Dendritic cell treated with granulocyte-macrophage colony-stimulating factor and Interleukin-4, amounts not matched to agents 40 ng/mL and 50 ng/mL, for 4 days (primary cell): ENCODE measurements at regions not wholly inside any gene's neighbourhood (a gene's known extent, or its start where the extent isn't known, plus 50 kb on each side); places are given as distances from the start of the nearest gene placed in this dataset.

Experiments
- H3K27ac Mint-ChIP-seq: one replicate; pipeline ENCODE4 v1.8.0; 2022; ENCODE audit warnings: mild to moderate bottlenecking, mixed read lengths
- H3K27me3 Mint-ChIP-seq: one replicate; pipeline ENCODE4 v1.8.0; 2022; ENCODE audit warnings: mild to moderate bottlenecking, mixed read lengths
- H3K36me3 Mint-ChIP-seq: one replicate; pipeline ENCODE4 v1.8.0; 2022; ENCODE audit warnings: low read depth, mixed read lengths
- H3K4me1 Mint-ChIP-seq: one replicate; pipeline ENCODE4 v1.8.0; 2022; ENCODE audit warnings: low read depth, mixed read lengths
- H3K4me3 Mint-ChIP-seq: one replicate; pipeline ENCODE4 v1.8.0; 2022; ENCODE audit warnings: mild to moderate bottlenecking, moderate library complexity, mixed read lengths
- H3K9me3 Mint-ChIP-seq: one replicate; pipeline ENCODE4 v1.8.0; 2022; ENCODE audit warnings: mixed read lengths
- intact Hi-C: fragments of 100-400 bp; cut with micrococcal nuclease; formaldehyde crosslinking; loops from one replicate; pipeline ENCODE4 v1.15.0; 2022

DNA sequence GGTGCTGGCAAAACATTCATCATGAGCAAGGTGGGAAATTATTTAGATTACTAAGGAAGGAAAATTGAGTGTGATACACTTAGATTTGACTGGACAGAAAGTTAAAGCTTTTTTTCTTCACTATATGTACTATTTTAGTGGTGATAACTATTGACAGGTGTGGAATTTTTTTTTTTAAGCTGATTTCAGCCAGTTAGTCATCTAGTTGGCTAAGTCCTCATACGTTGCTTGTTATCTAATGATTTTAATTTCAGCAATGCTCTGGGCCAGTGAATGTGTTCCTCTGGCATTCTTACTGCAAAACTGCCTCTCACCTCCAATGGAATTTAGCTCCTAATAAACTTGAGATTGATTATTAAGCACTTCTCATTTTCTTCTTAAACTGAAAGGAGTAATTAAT is 1223.2 kb upstream of the ACVR2A start:
- intact Hi-C loops, result no loop called here
- Mint-ChIP-seq H3K27me3 (no peaks in the 10 kb centered on the region), H3K4me1 (no peaks in the 10 kb centered on the region), H3K9me3 (peaks cover 19% of the 10 kb centered on the region), H3K4me3 (no peak overlapping the region), H3K36me3 (no peaks in the 10 kb centered on the region), H3K27ac (no peak overlapping the region)

DNA sequence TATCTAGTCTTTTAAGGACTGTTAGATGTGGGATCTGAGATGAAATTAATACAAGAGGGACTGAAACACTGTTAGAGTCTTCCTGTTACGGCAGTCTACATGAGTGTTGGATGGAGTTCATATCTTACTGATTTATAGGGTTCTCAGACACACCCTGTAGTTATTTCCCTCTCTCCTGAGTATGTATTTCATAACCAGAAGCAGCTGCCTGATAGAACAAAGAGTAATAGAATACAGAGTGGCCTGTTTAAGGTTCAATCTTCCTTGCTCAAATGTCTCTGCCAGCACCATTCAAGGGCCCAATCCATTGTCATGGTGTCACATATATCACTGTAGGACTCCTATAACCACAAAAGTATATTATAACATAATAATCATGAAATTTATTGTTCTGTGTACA is 1229.1 kb upstream of the ACVR2A start:
- intact Hi-C loops, result no loop called here
- Mint-ChIP-seq H3K4me3 (no peak overlapping the region), H3K27ac (no peak overlapping the region), H3K4me1 (no peaks in the 10 kb centered on the region), H3K9me3 (peaks cover 53% of the 10 kb centered on the region), H3K36me3 (no peaks in the 10 kb centered on the region), H3K27me3 (no peaks in the 10 kb centered on the region)

DNA sequence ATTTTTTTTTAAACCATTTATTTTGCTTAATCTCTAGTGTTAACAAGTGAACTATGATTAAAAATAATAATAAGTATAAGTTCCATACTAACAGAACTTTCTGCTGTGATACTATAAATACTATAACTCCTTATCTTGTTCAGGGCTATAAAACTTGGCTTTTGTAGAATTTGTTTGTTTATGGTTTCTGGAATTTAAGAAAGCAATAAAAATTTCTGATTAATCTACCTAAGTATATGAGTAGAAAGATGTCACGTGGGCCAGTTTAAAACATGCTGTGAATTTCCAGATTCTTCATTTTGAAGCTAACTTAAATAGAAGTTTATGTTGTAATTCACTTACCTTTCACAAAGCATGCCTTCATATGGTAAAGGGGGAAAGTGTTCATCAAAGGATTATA is 1236.3 kb upstream of the ACVR2A start:
- H3K27me3 Mint-ChIP-seq, result no peaks in the 10 kb centered on the region
- intact Hi-C loops, result no loop called here
- no peaks in the 10 kb centered on the region for H3K4me1 Mint-ChIP-seq
- H3K36me3 Mint-ChIP-seq, result no peaks in the 10 kb centered on the region
- no peak overlapping the region for H3K27ac Mint-ChIP-seq
- no peak overlapping the region for H3K4me3 Mint-ChIP-seq
- H3K9me3 Mint-ChIP-seq, result peaks cover 8% of the 10 kb centered on the region

DNA sequence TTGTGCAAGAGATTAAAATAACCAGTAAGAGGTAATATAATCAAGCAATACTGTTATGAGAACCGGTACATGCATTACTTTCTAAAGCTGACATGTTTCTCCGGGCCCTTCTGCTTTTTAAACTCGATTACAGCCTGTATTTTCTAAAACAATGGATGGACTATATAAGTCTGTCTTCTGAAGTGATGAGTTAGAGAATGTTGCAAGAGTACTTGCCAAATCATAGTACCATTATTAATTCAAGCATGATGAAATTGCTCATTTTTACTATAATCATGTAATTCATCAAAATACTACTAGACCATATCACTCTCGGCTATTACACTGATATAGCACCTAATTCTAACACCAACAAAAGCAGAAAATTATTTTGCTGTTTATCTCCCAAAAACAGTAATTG is 1240.3 kb upstream of the ACVR2A start:
- no peak overlapping the region for H3K4me3 Mint-ChIP-seq

GRCh38 chr2:146602856-146603255 is 1242.0 kb upstream of the ACVR2A start:
- no peaks in the 10 kb centered on the region for H3K4me1 Mint-ChIP-seq
- H3K9me3 Mint-ChIP-seq, result no peaks in the 10 kb centered on the region
- no peaks in the 10 kb centered on the region for H3K36me3 Mint-ChIP-seq
- H3K27ac Mint-ChIP-seq, result no peak overlapping the region
- no peaks in the 10 kb centered on the region for H3K27me3 Mint-ChIP-seq
- intact Hi-C loops, result no loop called here
- no peak overlapping the region for H3K4me3 Mint-ChIP-seq

More for the DNA sequence above, 1240.3 kb upstream of the ACVR2A start:
- Mint-ChIP-seq H3K36me3 (no peaks in the 10 kb centered on the region), H3K4me1 (no peaks in the 10 kb centered on the region), H3K27ac (no peak overlapping the region), H3K9me3 (no peaks in the 10 kb centered on the region), H3K27me3 (no peaks in the 10 kb centered on the region)
- intact Hi-C loops, result no loop called here

GRCh38 chr2:146602383-146602782 is 1242.4 kb upstream of the ACVR2A start:
- Mint-ChIP-seq H3K27me3 (no peaks in the 10 kb centered on the region), H3K4me1 (no peaks in the 10 kb centered on the region), H3K4me3 (no peak overlapping the region), H3K36me3 (no peaks in the 10 kb centered on the region), H3K9me3 (no peaks in the 10 kb centered on the region), H3K27ac (no peak overlapping the region)
- intact Hi-C loops, result no loop called here

GRCh38 chr2:146598791-146599190 is 1246.0 kb upstream of the ACVR2A start:
- Mint-ChIP-seq H3K27me3 (no peaks in the 10 kb centered on the region), H3K4me1 (no peaks in the 10 kb centered on the region), H3K4me3 (no peak overlapping the region), H3K36me3 (no peaks in the 10 kb centered on the region), H3K27ac (no peak overlapping the region), H3K9me3 (peaks cover 8% of the 10 kb centered on the region)
- intact Hi-C loops, result no loop called here

DNA sequence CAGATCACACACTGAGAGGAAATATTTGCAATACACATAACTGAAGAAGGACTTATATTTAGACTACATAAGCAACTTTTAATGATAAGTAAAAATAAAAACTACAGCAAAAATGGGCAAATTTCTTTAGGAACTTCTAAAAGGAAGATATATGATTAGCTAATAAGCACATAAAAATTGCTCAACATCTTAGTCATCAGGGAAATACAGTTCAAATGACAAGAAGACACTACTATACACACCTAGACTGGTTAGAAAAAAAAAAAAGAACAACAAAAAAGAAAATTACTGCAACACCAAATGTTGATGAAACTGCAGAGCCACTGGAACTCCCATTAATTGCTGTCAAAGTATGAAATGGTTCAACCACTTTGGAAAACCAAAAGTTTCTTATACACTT is 1247.5 kb upstream of the ACVR2A start:
- intact Hi-C loops, result no loop called here
- no peak overlapping the region for H3K4me3 Mint-ChIP-seq
- no peak overlapping the region for H3K27ac Mint-ChIP-seq
- no peaks in the 10 kb centered on the region for H3K36me3 Mint-ChIP-seq
- peaks cover 17% of the 10 kb centered on the region for H3K9me3 Mint-ChIP-seq
- H3K27me3 Mint-ChIP-seq, result no peaks in the 10 kb centered on the region
- H3K4me1 Mint-ChIP-seq, result no peaks in the 10 kb centered on the region

GRCh38 chr2:146591908-146592307 is 1252.9 kb upstream of the ACVR2A start:
- Mint-ChIP-seq H3K27ac (no peak overlapping the region), H3K9me3 (peaks cover 39% of the 10 kb centered on the region), H3K36me3 (no peaks in the 10 kb centered on the region), H3K4me3 (no peak overlapping the region), H3K4me1 (no peaks in the 10 kb centered on the region), H3K27me3 (no peaks in the 10 kb centered on the region)
- intact Hi-C loops, result no loop called here

GRCh38 chr2:146587291-146587713 is 1257.5 kb upstream of the ACVR2A start:
- Mint-ChIP-seq H3K27me3 (no peaks in the 10 kb centered on the region), H3K4me3 (no peak overlapping the region), H3K9me3 (peaks cover 24% of the 10 kb centered on the region), H3K36me3 (no peaks in the 10 kb centered on the region), H3K27ac (no peak overlapping the region), H3K4me1 (no peaks in the 10 kb centered on the region)
- intact Hi-C loops, result no loop called here

DNA sequence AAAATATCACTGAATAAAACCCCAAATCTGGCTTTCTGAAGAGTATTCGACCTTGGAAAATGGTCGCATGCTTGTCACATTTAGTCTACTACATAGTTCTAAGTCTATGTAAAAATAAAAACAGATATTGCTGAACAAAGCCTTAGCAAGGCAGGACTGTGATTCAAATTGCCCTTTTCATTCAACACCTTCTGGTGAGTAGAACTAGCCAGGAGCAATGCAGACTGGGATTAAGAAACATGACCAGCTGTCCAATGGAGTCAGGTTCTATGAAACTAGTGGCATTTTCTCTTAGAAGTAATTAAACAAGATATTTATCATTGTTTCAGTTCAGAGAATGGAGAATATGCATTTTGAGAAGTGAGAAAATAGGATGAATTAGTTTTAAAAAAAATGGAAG is 1260.5 kb upstream of the ACVR2A start:
- Mint-ChIP-seq H3K27ac (no peak overlapping the region), H3K27me3 (no peaks in the 10 kb centered on the region), H3K36me3 (no peaks in the 10 kb centered on the region), H3K4me1 (no peaks in the 10 kb centered on the region), H3K9me3 (peaks cover 24% of the 10 kb centered on the region), H3K4me3 (no peak overlapping the region)
- intact Hi-C loops, result no loop called here

DNA sequence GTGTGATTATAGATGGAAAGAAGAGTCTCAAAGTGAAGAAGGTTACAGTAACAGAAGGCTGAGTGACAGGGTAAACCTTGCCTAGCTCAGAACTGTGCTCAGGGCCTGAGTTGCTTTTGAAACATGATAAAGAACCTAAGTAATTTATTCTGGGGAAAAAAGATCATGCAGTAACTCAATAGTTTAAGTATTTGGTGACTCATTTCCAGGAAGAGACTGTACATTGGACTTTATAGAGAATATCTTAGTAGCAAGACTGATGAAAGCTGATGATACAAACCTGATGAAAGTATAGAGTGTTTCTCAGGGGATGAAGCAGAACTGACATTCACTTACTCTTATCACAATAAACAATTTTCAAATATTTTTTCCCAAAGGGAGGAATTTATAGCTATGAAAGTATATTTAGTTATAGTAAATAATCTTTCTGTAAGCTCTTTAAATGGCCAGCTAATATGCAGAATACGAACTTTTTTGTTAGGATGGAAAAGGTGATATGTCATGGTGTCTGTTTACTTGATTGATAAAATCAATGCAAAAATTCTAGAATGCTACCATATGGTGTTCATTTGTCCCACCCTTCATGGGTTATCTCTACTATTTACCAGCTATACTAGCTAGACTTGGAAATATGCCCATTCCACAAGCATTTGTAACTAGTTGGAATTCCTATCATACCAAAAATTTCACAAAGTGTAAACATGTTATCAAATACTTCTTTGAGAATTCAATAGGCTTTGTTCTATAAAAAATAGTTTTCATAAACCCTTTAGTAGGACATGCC is 1265.5 kb upstream of the ACVR2A start:
- Mint-ChIP-seq H3K27ac (no peak overlapping the region), H3K4me3 (no peak overlapping the region), H3K27me3 (no peaks in the 10 kb centered on the region), H3K9me3 (no peaks in the 10 kb centered on the region), H3K4me1 (no peaks in the 10 kb centered on the region), H3K36me3 (no peaks in the 10 kb centered on the region)
- intact Hi-C loops, result no loop called here

DNA sequence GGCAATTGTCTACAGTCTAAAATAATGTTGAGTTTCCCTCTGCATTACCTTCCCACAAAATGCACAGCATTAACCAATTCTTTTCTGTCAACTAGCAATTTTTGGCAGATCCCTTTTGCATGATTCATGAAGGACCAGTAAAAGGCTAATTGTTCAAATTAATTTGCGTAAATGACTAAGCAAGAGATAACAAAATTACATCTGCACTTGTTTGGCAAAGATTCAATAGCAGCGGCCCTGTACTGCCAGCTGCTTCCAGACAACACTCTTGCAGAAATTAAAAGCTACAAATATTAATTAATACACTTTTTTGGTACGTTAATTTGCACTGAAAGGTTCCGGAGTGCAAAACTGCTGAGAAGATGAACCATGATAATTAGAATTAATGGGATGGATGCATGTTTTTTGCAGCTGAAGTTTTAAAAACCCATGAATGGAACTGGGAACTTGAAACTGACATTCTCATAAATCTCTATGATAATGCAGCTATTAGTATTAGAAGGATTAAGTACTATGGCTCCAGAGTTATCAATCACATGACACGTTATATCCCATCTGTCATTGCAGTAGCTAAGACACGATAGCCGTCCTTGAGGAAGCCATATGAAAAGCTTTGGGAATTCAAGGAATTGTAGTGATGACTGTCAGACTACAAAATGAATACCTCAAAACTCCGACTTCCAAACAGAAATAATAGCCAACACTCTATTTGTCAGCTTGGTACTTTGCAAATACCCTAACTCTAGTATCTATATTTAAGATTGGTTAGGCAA is 1268.3 kb upstream of the ACVR2A start:
- no peaks in the 10 kb centered on the region for H3K36me3 Mint-ChIP-seq
- no peaks in the 10 kb centered on the region for H3K27me3 Mint-ChIP-seq

DNA sequence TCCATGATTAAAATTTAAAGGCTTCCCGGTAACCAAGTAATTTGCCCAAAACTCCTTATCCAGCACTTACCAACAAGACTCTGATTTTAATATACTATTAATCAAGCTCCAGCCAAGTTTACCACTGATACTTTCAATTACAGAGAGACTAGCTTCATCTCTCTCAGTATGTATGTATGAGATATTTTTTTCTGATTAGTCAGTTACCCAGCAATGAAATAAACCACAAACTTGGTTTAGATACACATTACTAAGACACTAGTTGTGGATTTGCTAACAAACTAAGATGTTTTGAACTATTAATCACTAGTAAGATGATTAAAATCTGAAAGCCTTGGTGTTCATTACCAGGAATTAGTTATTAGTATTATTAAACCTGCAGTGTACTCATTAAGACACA is 1272.2 kb upstream of the ACVR2A start:
- intact Hi-C loops, result no loop called here
- no peaks in the 10 kb centered on the region for H3K4me1 Mint-ChIP-seq
- H3K27me3 Mint-ChIP-seq, result no peaks in the 10 kb centered on the region
- no peak overlapping the region for H3K4me3 Mint-ChIP-seq
- no peaks in the 10 kb centered on the region for H3K36me3 Mint-ChIP-seq
- H3K9me3 Mint-ChIP-seq, result no peaks in the 10 kb centered on the region
- H3K27ac Mint-ChIP-seq, result no peak overlapping the region

More for the DNA sequence above, 1268.3 kb upstream of the ACVR2A start:
- intact Hi-C loops, result no loop called here
- Mint-ChIP-seq H3K4me3 (no peak overlapping the region), H3K4me1 (no peaks in the 10 kb centered on the region), H3K27ac (no peak overlapping the region), H3K9me3 (no peaks in the 10 kb centered on the region)
